ENCODE measurements at regions not wholly inside any gene's neighbourhood (a gene's known extent, or its start where the extent isn't known, plus 50 kb on each side); places are given as distances from the start of the nearest gene placed in this dataset.

- Histone ChIP-seq H3K36me3 (ENCODE audit: control insufficient read depth in 1 of 2, insufficient read depth in 2 of 2, low read depth in 1 of 2, low read length in 2 of 2) (no peaks in the 10 kb centered on the region), H2BK15ac (ENCODE audit: low read depth, poor library complexity, severe bottlenecking) (no peak overlapping the region), H3K27me3 (ENCODE audit: control insufficient read depth in 1 of 2, insufficient read depth in 1 of 2, low read length in 2 of 2) (no peaks in the 10 kb centered on the region), H3K9me3 (ENCODE audit: control insufficient read depth, low read length) (no peaks in the 10 kb centered on the region), H2AFZ (ENCODE audit: low read depth, low read length) (no peak overlapping the region), H4K91ac (ENCODE audit: low read length) (no peak overlapping the region), H2BK5ac (ENCODE audit: low read depth, low read length, poor library complexity, severe bottlenecking) (no peak overlapping the region), H3K4me3 (ENCODE audit: insufficient read depth in 1 of 2, low read depth in 1 of 2, low read length in 2 of 2) (no peak overlapping the region), H2AK5ac (ENCODE audit: low read length, severe bottlenecking) (no peak overlapping the region), H3K14ac (ENCODE audit: low read length in 2 of 2) (no peak overlapping the region), H2BK12ac (ENCODE audit: low read length in 2 of 2) (no peak overlapping the region), H3K18ac (ENCODE audit: low read depth in 1 of 2, low read length in 2 of 2) (no peak overlapping the region), H3K23ac (ENCODE audit: low read length in 2 of 2) (no peak overlapping the region), H3K79me1 (replicated peaks; ENCODE audit: low read length, poor library complexity, severe bottlenecking) (no peaks in the 10 kb centered on the region), H3K27ac (ENCODE audit: low read length, poor library complexity, severe bottlenecking) (no peak overlapping the region), H3K9ac (ENCODE audit: low read length) (no peak overlapping the region), H3K4ac (ENCODE audit: low read depth in 1 of 2, low read length in 2 of 2) (no peak overlapping the region), H3K4me2 (ENCODE audit: low read length, poor library complexity, severe bottlenecking) (no peak overlapping the region), H3K4me1 (ENCODE audit: control insufficient read depth, insufficient read depth, low read depth, low read length) (no peaks in the 10 kb centered on the region), H2BK120ac (ENCODE audit: low read depth, low read length) (no peak overlapping the region), H4K8ac (ENCODE audit: low read length) (no peak overlapping the region)
- DNase-seq, result no peak
Measured at GRCh38 chr4:33625748-33626147, 2618.6 kb downstream of the ARAP2 start.

DNA sequence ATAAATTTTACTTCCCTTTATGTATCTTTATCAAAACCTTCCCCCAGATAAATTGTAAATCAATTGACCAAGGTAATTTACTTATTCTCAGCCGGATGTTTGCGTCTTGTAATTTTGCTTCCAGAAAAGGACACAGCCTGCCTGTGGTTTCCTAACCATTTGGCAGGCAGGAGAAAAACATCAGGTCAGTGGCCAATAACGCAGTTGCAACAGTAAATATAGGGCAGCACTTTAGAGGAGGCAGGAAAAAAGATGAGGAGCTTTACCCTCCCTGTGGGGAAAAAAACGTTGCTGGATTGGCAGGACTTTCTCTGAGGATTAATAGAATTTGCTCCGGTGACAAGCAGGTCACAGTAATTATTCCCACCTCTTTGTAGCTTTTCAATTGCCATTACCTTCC is 2618.1 kb downstream of the ARAP2 start:
- no peak overlapping the region for H3K14ac ChIP-seq (ENCODE audit: low read length in 2 of 2)
- H2BK120ac ChIP-seq (ENCODE audit: low read depth, low read length), result no peak overlapping the region
- no peak overlapping the region for H2AFZ ChIP-seq (ENCODE audit: low read depth, low read length)
- no peaks in the 10 kb centered on the region for H3K79me1 ChIP-seq (replicated peaks; ENCODE audit: low read length, poor library complexity, severe bottlenecking)
- H3K4me3 ChIP-seq (ENCODE audit: insufficient read depth in 1 of 2, low read depth in 1 of 2, low read length in 2 of 2), result no peak overlapping the region
- no peak overlapping the region for H2BK5ac ChIP-seq (ENCODE audit: low read depth, low read length, poor library complexity, severe bottlenecking)
- no peak overlapping the region for H3K27ac ChIP-seq (ENCODE audit: low read length, poor library complexity, severe bottlenecking)
- H4K91ac ChIP-seq (ENCODE audit: low read length), result no peak overlapping the region
- no peak overlapping the region for H3K4ac ChIP-seq (ENCODE audit: low read depth in 1 of 2, low read length in 2 of 2)
- H4K8ac ChIP-seq (ENCODE audit: low read length), result no peak overlapping the region
- H2BK12ac ChIP-seq (ENCODE audit: low read length in 2 of 2), result no peak overlapping the region
- no peaks in the 10 kb centered on the region for H3K27me3 ChIP-seq (ENCODE audit: control insufficient read depth in 1 of 2, insufficient read depth in 1 of 2, low read length in 2 of 2)
- H3K9ac ChIP-seq (ENCODE audit: low read length), result no peak overlapping the region
- H3K18ac ChIP-seq (ENCODE audit: low read depth in 1 of 2, low read length in 2 of 2), result no peak overlapping the region
- DNase-seq, result no peak
- no peak overlapping the region for H2BK15ac ChIP-seq (ENCODE audit: low read depth, poor library complexity, severe bottlenecking)
- H3K9me3 ChIP-seq (ENCODE audit: control insufficient read depth, low read length), result no peaks in the 10 kb centered on the region
- H3K4me2 ChIP-seq (ENCODE audit: low read length, poor library complexity, severe bottlenecking), result no peak overlapping the region
- no peak overlapping the region for H3K23ac ChIP-seq (ENCODE audit: low read length in 2 of 2)
- no peaks in the 10 kb centered on the region for H3K36me3 ChIP-seq (ENCODE audit: control insufficient read depth in 1 of 2, insufficient read depth in 2 of 2, low read depth in 1 of 2, low read length in 2 of 2)
- no peaks in the 10 kb centered on the region for H3K4me1 ChIP-seq (ENCODE audit: control insufficient read depth, insufficient read depth, low read depth, low read length)
- 71% methylated on average over 5 of the region's 5 CpGs for WGBS
- H2AK5ac ChIP-seq (ENCODE audit: low read length, severe bottlenecking), result no peak overlapping the region

DNA sequence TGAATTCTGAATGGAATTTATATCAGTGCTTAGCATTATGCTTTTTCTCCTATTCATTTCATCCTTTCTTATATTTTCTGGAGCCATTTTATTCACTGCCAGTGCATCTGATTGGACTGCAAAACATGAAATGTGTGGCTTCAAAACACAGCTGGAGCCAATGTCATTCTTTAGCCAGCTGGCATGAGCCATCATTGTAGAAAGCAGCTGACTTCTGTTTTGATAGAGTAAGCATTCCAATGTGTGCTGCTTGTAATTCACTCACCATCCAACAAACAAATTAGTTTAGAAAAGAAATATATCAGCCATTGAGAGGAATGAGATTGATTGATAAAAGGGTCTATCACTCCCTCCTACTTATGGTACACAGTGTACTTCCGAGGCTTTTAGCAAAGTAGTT is 2616.0 kb downstream of the ARAP2 start:
- Histone ChIP-seq H2AK5ac (ENCODE audit: low read length, severe bottlenecking) (no peak overlapping the region), H3K4ac (ENCODE audit: low read depth in 1 of 2, low read length in 2 of 2) (no peak overlapping the region), H3K4me1 (ENCODE audit: control insufficient read depth, insufficient read depth, low read depth, low read length) (no peaks in the 10 kb centered on the region), H2BK12ac (ENCODE audit: low read length in 2 of 2) (no peak overlapping the region), H4K8ac (ENCODE audit: low read length) (no peak overlapping the region), H3K9me3 (ENCODE audit: control insufficient read depth, low read length) (no peaks in the 10 kb centered on the region), H3K9ac (ENCODE audit: low read length) (no peak overlapping the region), H3K27ac (ENCODE audit: low read length, poor library complexity, severe bottlenecking) (no peak overlapping the region), H3K23ac (ENCODE audit: low read length in 2 of 2) (no peak overlapping the region), H3K79me1 (replicated peaks; ENCODE audit: low read length, poor library complexity, severe bottlenecking) (no peaks in the 10 kb centered on the region), H2AFZ (ENCODE audit: low read depth, low read length) (no peak overlapping the region), H3K36me3 (ENCODE audit: control insufficient read depth in 1 of 2, insufficient read depth in 2 of 2, low read depth in 1 of 2, low read length in 2 of 2) (no peaks in the 10 kb centered on the region), H2BK15ac (ENCODE audit: low read depth, poor library complexity, severe bottlenecking) (no peak overlapping the region), H3K4me2 (ENCODE audit: low read length, poor library complexity, severe bottlenecking) (no peak overlapping the region), H3K4me3 (ENCODE audit: insufficient read depth in 1 of 2, low read depth in 1 of 2, low read length in 2 of 2) (no peak overlapping the region), H2BK120ac (ENCODE audit: low read depth, low read length) (no peak overlapping the region), H4K91ac (ENCODE audit: low read length) (no peak overlapping the region), H3K27me3 (ENCODE audit: control insufficient read depth in 1 of 2, insufficient read depth in 1 of 2, low read length in 2 of 2) (no peaks in the 10 kb centered on the region), H2BK5ac (ENCODE audit: low read depth, low read length, poor library complexity, severe bottlenecking) (no peak overlapping the region), H3K18ac (ENCODE audit: low read depth in 1 of 2, low read length in 2 of 2) (no peak overlapping the region), H3K14ac (ENCODE audit: low read length in 2 of 2) (no peak overlapping the region)
- WGBS, result 96% methylated on average over 1 of the region's 1 CpG
- DNase-seq, result no peak

GRCh38 chr4:33649015-33649414 is 2595.3 kb downstream of the ARAP2 start:
- H2AFZ ChIP-seq (ENCODE audit: low read depth, low read length), result no peak overlapping the region
- no peak overlapping the region for H2BK5ac ChIP-seq (ENCODE audit: low read depth, low read length, poor library complexity, severe bottlenecking)
- H2BK12ac ChIP-seq (ENCODE audit: low read length in 2 of 2), result no peak overlapping the region
- H2BK15ac ChIP-seq (ENCODE audit: low read depth, poor library complexity, severe bottlenecking), result no peak overlapping the region
- no peaks in the 10 kb centered on the region for H3K79me1 ChIP-seq (replicated peaks; ENCODE audit: low read length, poor library complexity, severe bottlenecking)
- H3K9me3 ChIP-seq (ENCODE audit: control insufficient read depth, low read length), result no peaks in the 10 kb centered on the region
- no peak overlapping the region for H2BK120ac ChIP-seq (ENCODE audit: low read depth, low read length)
- peak overlapping the region; percentile 63 for H3K9ac ChIP-seq (ENCODE audit: low read length)
- H3K27me3 ChIP-seq (ENCODE audit: control insufficient read depth in 1 of 2, insufficient read depth in 1 of 2, low read length in 2 of 2), result no peaks in the 10 kb centered on the region
- H4K91ac ChIP-seq (ENCODE audit: low read length), result no peak overlapping the region
- no peak overlapping the region for H4K8ac ChIP-seq (ENCODE audit: low read length)
- H3K4ac ChIP-seq (ENCODE audit: low read depth in 1 of 2, low read length in 2 of 2), result no peak overlapping the region
- H3K14ac ChIP-seq (ENCODE audit: low read length in 2 of 2), result no peak overlapping the region
- H3K36me3 ChIP-seq (ENCODE audit: control insufficient read depth in 1 of 2, insufficient read depth in 2 of 2, low read depth in 1 of 2, low read length in 2 of 2), result no peaks in the 10 kb centered on the region
- peak; percentile 67 for DNase-seq
- no peak overlapping the region for H3K18ac ChIP-seq (ENCODE audit: low read depth in 1 of 2, low read length in 2 of 2)
- H3K4me2 ChIP-seq (ENCODE audit: low read length, poor library complexity, severe bottlenecking), result no peak overlapping the region
- H3K23ac ChIP-seq (ENCODE audit: low read length in 2 of 2), result no peak overlapping the region
- H3K4me3 ChIP-seq (ENCODE audit: insufficient read depth in 1 of 2, low read depth in 1 of 2, low read length in 2 of 2), result no peak overlapping the region
- no peaks in the 10 kb centered on the region for H3K4me1 ChIP-seq (ENCODE audit: control insufficient read depth, insufficient read depth, low read depth, low read length)
- no peak overlapping the region for H3K27ac ChIP-seq (ENCODE audit: low read length, poor library complexity, severe bottlenecking)
- WGBS, result no CpG with 5 or more reads among the region's 2 CpGs
- H2AK5ac ChIP-seq (ENCODE audit: low read length, severe bottlenecking), result no peak overlapping the region
